Sciatic nerve (tissue), 2 donors: ENCODE measurements at regions not wholly inside any gene's neighbourhood (a gene's known extent, or its start where the extent isn't known, plus 50 kb on each side); places are given as distances from the start of the nearest gene placed in this dataset.

Experiments used
- ATAC-seq: fragments of 200-7000 bp; cut with Tn5 transposase; one replicate; pipeline ENCODE4 v1.9.1; 2020; ENCODE audit warnings: mild to moderate bottlenecking, moderate library complexity
- DNase-seq: peaks from one replicate; pipeline ENCODE4 v3.0.0-alpha.2; 2020; ENCODE audit warnings: low spot score
- intact Hi-C: fragments of 100-400 bp; cut with DNase I; formaldehyde crosslinking; loops from one replicate; pipeline ENCODE4 v1.14.2; 2022
- donor health status: DM: no; HTN: no; CAD: no.
- donor health status: DM: no; HTN: no; CAD: no.

- ATAC-seq (no peak), DNase-seq (no peak)
- intact Hi-C loops: no loop called here
Measured at GRCh38 chr17:79232957-79233356, 158.3 kb downstream of the ENGASE start.

DNA sequence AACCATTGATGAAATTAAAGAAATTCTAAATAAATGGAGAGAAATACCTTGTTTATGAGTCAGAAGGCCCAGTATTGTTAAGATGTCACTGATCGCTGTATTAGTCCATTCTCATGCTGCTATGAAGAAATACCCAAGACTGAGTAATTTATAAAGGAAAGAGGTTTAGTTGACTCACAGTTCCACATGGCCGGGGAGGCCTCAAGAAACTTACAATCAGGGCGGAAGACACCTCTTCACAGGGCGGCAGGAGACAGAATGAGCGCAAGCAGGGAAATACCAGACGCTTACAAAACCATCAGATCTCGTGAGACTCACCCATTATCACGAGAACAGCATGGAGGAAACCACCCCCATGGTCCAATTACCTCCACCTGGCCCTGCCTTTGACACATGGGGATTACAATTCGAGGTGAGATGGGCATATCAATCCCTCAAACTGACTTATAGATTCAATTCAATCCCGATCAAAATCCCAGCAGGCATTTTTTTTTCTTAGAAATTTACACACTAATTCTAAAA, 157.2 kb downstream of the ENGASE start:
- DNase-seq: no peak
- intact Hi-C loops: no loop called here
- no peak for ATAC-seq

- intact Hi-C loops: no loop called here
- DNase-seq (no peak), ATAC-seq (no peak)
Measured at GRCh38 chr17:79230576-79230975, 156.0 kb downstream of the ENGASE start.

DNA sequence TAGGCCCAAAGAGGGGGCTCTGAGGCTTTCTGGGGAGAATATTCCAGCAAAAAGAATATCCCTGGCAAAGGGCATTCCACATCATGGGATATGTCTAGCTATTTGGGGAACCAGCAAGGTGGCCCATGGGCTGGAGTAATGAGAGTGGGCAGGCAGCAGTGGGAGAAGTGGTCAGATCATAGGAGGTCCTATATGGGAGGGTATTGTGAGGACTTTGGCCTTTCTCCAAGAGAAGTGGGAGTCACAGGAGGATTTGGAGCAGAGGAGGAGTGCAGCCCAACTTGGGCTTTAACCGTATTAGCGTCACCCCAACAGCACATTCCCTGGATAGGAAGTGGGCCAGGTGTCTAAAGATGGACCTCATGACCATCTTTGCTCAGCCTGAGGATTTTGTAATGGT, 151.4 kb downstream of the ENGASE start:
- DNase-seq (no peak), ATAC-seq (no peak)
- intact Hi-C loops: no loop called here

DNA sequence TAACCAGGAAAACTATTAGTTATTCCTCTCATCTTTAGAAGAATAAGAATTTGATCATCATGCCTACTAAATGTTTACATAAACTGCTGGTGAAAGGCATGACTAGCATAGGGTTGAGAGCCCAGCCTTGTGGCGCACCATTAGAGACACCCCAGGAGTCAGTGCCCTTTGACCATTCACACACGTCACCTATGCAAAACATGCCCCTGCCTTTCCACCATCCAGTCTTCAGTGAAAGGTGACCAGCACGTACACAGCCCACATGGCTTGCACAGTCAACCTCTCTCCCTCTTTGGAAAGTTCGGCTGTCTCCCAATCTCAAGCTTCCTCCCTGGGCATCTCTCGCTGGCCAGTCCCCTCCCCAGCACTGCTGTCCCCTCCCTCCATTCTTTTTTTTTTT, 150.3 kb downstream of the ENGASE start:
- ATAC-seq (no peak), DNase-seq (no peak)
- intact Hi-C loops: no loop called here

DNA sequence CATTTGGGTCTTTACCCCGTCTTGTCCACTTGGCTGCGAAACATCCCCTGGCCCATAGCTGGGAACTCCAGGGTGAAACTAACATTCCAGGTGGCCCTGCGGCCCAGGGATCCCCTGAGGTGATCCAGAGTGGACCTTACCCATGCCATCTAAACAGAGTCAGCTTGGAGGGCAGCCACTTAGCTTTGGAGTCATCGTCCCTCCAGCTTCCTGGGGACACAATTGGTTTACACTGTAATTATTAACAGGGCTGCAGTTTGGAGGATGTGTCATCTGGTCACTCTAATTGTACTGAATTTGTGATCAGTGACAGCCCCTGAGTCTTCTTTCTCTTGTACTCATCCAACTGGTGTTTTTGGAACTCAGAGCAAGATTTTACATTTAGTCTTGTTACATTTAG, 149.9 kb downstream of the ENGASE start:
- intact Hi-C loops: no loop called here
- ATAC-seq: no peak
- DNase-seq: no peak

- intact Hi-C loops: no loop called here
- no peak for DNase-seq
- no peak for ATAC-seq
Measured at GRCh38 chr17:79223953-79224352, 149.3 kb downstream of the ENGASE start.

DNA sequence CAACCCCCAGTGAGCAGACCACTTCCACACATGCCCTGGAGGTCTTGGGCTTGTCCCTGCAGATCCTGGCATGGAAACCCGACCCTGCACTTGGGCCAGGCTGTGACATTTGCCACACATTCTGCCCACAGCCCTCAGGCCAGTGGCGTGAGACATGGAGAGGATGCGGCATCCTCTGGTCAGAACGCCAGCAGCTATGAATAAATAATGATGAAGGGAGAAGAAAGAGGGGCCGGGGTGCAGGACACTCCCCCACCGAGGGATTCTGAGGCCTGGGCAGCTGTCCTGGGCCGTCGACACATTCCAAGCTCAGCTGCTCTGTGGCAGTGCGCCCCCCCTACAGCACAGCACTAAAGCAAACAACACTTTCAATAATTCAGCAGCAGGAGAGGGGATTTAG, 148.8 kb downstream of the ENGASE start:
- DNase-seq (no peak), ATAC-seq (no peak)
- intact Hi-C loops: no loop called here

GRCh38 chr17:79221597-79221996, 147.0 kb downstream of the ENGASE start:
- no peak for DNase-seq
- no peak for ATAC-seq
- intact Hi-C loops: no loop called here

DNA sequence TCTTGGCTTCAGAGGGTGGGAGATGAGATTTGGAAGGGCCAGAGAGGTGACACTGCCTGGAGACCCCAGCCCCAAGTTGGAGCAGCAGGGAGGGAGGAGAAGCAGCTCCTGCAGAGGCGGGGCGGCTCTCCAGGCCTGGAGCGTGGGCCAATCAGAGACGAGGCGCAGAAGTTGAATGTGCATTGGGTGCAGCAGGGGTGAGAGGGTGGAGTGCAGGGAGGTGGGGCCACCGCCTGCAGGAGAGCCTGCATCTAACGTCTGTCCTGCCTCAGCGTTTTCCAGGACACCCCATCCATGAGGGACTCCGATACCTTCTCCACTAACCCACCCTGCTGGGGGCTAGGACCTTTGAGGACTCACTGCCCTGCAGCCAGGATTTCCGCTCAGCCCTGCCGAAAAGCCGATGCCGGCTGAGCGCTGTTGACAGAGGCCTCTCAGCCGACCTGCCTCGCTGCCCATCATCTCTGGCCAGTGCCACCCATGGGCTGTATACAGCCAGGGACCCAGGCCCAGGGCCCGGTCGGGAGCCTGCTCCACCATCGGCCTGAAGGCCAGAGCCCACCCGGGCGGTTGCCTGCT, 146.2 kb downstream of the ENGASE start:
- DNase-seq (no peak), ATAC-seq (no peak)
- intact Hi-C loops: no loop called here

- ATAC-seq (no peak), DNase-seq (no peak)
- intact Hi-C loops: no loop called here
Measured at GRCh38 chr17:79220201-79220712, 145.6 kb downstream of the ENGASE start.

DNA sequence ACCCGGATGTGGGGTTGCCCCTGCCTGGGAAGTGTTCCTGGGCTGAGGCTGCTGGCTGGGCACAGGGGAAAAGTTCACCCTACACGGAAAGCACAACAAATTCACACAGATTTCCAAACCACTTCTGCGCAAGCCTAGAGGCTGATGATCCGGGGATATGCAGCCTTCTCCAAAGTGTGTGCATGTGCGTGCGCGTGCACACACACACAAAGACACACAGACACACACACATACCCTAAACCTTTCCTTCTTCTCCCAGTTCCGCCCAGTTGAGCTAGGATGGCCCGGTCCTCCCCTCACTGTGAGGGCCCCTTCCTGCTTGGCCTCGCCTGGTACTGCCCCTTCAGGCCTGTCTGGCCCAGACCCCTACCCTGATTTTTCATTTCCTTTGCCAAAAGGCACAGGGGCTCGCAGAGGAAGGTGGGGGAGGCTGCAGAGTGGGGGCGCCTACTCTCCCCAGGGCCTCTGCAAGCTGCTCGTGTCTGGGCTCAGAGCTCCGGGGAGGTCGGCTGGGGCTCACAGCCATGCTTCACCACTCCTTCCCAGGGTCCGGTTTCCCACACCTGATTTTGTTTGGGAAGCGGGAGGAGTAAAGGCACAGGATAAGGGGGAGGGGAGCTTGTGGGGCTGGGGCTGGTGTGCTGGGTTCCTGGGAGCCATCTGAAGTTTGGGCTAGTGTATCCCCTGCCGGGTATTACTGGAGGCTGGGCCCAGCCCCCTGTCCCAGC, 144.7 kb downstream of the ENGASE start:
- intact Hi-C loops: no loop called here
- no peak for ATAC-seq
- no peak for DNase-seq

DNA sequence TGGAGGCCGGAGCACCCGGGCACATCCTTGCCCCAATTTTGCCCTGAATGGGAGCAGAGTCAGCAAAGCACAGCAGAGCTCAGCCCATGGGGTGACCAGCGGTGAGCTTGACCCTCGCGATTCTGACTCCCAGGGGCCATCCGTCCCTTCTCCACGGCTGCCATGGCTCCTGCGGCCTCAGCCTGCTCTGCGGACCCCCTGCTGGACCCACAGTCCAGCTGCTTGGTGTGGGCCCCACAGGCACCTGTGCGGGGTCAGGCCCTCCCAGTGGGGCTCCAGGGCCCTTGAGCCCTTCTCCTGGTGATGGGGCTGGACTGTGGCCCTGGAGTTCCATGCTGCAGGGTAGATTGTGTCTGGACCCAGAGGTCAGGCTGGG, 144.2 kb downstream of the ENGASE start:
- DNase-seq (no peak), ATAC-seq (no peak)
- intact Hi-C loops: no loop called here

DNA sequence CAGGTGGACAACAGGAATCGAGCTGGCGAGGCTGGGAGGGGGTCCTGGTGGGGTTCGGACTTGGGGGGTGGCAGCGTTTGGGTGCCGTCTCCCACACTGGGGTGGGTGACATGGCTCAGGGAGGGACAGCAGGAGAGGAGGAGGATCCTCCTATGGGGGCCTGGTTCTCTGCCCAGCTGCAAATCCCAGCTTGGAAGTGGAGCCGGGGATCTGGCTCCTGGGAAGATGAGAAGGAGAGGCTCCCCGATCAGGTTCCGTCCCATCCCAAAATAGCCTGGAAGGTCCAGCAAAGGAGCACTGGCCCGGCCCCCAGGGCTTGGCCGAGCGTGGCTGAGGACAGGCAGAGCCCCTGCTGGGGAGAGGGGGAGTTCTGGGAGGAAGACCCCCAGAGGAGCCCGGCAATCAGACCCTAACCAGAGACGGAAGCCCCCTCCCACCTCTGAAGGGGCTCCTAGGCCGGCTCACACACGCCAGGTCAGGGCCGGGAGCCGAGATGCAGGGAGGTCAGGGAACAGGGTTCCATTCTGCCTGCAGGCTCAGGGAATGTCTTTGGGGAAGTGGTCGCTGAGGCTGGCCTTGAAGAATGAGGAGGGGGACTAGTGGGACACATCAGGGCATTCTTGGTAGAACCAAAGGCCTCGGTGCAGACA, 143.7 kb downstream of the ENGASE start:
- DNase-seq (no peak), ATAC-seq (no peak)
- intact Hi-C loops: no loop called here

GRCh38 chr17:79217473-79218135, 143.0 kb downstream of the ENGASE start:
- DNase-seq (peak; percentile 35), ATAC-seq (no peak)
- intact Hi-C loops: no loop called here

GRCh38 chr17:79216826-79217225, 142.2 kb downstream of the ENGASE start:
- peak; percentile 49 for DNase-seq
- no peak for ATAC-seq
- intact Hi-C loops: no loop called here

DNA sequence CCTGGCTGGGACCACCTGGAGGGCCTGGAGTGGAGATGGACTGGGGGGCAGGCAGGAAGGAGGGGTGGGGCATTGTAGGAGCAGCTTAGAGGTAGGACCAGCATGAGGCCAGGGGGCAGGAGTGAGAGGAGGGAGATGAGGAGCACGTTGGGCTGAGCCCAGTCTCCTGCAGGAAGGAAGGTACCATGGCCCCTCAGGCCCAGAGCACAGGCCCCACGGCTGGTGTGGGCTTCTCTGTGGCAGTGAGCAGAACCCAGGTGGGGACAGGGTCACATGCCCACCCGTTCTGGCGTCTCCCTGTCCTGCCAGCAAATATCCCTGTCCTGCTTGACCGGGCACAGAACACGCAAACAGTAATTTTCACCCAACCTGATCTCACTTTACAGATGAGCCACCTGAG, 141.8 kb downstream of the ENGASE start:
- intact Hi-C loops: no loop called here
- ATAC-seq (no peak), DNase-seq (no peak)

- DNase-seq (no peak), ATAC-seq (no peak)
- intact Hi-C loops: no loop called here
Measured at GRCh38 chr17:79215631-79216030, 141.0 kb downstream of the ENGASE start.

DNA sequence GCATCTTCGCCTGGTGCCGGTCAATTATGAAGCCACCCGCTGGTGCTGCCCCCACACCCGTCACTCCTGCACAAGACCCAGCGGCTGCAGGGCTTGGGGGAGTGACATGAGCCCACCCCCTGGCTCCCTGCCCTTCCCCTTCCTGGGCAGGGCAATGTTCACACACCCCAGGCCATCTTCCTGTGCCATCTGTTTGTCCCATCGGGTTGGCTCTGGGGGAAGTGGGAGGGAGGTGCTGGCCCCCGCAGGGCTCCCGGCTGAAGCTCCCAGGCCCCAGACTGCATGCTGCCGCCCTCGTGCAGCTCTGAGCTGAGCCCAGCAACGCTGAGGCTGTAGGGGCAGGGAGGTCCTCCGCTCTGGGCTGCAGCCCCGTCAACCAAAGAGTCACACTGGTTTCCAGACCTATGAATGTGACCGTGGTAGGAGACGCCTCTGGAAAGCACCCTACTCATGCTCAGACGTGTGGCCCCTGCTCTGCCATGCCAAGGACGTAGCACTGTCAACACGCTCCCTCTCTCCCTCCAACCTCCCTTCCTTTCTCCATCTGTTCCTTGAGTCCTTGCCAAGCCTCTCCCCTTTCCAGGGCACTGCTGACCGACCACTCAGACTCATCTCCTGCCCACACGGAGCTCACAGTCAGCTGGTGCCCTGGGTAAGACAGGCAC, 140.4 kb downstream of the ENGASE start:
- ATAC-seq (no peak), DNase-seq (no peak)
- intact Hi-C loops: no loop called here
